GM21447 (cell line): ENCODE measurements at regions not wholly inside any gene's neighbourhood (a gene's known extent, or its start where the extent isn't known, plus 50 kb on each side); places are given as distances from the start of the nearest gene placed in this dataset.
"Not testable (repeated sequence)": the region's sequence is repeated elsewhere in the genome, so short reads cannot be mapped to it uniquely, and the experiment has no call there.

Source experiments
- ATAC-seq: cut with Tn5 transposase; IDR thresholded peaks from one replicate; pipeline ENCODE4 v1.9.1; 2021; ENCODE audit not compliant: unreplicated experiment

DNA sequence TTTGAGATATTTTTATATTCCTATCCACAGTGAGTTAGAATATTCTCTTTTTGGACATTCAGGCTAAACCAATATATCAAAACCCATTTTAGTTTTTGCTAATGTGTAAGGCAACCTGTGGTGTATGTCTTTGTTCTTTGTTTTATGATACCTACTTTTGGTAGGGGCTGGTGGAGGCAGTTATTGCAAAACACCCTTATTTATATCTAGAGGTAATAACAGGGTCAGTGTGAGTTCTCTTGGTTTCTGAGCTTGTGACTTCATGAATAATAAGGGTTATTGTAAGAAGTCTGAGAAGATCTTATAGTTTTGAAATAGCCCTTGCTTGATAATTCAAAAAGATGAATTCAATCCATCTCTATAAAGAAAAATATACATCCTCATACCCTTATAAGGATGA, 235.1 kb upstream of the LRIG3 start:
- no peak for ATAC-seq

DNA sequence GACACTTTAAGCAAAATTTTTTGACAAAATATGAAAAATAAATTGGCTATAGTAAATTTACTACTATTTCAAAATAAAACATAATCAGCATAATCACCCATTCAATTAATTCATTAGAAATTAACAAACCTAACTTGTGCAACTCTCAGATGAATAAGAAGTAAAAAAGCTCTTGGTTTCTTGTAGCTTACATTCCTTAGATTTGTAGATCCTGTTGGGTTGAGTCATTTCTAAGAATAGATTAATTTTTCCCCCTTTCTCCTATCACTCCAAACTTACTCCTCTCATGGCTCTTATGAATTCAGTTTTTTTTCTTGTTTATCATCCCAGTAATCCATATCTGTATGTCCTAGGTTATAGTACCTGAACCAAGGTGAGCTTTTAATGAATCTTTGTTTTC, 230.9 kb upstream of the LRIG3 start:
- no peak for ATAC-seq

GRCh38 chr12:59149995-59150642, 229.8 kb upstream of the LRIG3 start:
- ATAC-seq, result peak; percentile 100

- no peak for ATAC-seq
Observed at GRCh38 chr12:59147791-59148190, 227.5 kb upstream of the LRIG3 start.

DNA sequence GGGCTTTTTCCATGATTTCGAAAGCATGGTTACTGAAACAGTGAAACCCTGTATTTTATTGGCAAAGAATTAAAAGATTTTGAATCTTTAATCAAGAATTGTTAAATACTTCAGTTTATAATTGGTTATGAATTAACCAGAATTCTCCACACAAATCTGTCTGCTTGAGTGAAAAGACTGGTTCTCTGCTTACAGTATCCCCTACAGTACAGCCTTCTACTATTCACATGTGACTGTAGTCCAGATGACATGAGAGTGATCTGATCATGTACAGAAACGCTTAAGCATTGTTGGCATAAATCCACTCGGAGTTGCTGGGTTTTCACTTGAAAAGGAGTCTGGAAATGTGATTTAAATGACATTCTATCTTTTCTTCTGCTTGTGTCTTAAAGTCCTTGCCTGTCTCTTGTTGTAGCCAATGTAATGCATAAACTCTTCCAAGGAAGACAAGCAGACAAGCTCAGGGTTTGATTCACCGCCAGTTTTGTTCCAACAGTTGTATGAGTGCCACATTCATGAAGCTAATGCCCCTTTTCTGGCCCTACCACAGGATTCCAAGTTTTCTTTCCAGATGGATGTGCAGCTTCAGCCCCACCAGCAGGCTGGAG, 222.0 kb upstream of the LRIG3 start:
- ATAC-seq, result no peak

DNA sequence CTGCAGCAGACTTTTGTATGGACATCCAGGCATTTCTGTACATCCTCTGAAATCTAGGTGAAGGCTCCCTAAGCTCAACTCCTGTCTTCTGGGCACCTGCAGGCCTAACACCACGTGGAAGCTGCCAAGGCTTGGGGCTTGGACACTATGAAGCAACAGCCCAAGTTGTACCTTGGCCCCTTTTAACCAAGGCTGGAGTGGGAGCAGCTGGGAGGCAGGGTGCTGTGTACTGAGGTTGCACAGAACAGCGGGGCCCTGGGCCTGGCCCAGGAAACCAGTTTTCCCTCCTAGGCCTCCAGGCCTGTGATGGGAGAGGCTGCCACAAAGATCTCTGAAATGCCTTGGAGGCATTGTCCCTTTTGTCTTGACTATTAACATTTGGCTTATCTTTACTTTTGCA, 214.4 kb upstream of the LRIG3 start:
- no peak for ATAC-seq

GRCh38 chr12:59131462-59131861, 211.2 kb upstream of the LRIG3 start:
- ATAC-seq, result no peak

DNA sequence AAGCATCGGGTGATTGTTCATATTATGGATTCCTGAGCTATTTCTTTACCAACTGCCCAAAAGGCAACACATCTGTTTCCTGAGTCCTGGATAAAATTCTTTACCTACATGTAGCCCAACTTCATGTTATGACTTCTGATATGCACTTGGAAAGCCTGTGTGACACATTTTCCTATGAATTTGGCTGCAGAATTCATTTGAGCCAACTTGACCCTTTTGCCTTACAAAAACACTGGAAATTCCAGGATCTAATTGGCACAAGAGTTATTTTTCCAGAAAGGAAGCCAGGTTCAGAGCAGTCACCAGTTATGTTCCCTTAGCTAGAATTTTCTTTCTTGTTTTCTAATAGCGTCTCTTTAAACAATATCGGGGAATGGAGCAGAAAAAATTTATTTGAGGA, 202.5 kb upstream of the LRIG3 start:
- no peak for ATAC-seq

DNA sequence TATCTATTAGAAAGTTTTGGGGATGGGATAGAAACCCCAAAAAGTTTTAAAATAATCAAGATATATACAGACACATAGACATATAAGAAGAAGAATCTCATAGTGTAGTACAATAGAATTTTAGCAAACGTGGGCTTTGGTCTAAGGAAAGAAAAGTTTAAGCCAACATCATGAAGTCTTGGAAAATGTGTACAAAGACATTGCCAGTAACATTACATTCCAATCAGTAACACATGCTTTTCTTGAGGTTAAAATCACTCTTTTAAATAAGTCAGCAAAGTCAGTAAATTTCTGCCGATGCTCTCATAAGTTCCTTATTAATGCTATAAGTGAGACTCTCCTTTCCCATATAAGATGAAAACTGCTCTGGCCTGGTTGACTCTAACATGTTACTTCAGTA, 201.1 kb upstream of the LRIG3 start:
- ATAC-seq, result no peak

GRCh38 chr12:59119676-59120075, 199.4 kb upstream of the LRIG3 start:
- no peak for ATAC-seq

DNA sequence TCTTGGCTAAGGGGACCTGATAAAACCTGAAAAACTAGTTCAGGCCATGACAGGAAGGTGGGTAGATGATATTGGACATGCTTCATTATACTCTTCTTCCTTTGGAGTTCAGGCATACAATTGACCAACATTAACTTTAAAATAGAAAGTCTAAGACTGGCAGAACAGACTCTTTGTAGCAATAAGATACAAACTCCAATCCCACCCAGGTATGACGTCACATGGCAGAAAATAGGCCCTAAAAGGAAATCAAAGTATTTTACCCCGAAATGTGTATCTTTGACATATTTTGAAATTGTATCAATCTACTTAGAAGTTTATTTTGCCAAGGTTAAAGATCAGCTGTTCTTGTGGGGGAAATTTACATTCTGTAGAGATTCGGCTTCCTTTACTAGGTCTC, 198.1 kb upstream of the LRIG3 start:
- no peak for ATAC-seq

GRCh38 chr12:59115995-59116394, 195.7 kb upstream of the LRIG3 start:
- ATAC-seq, result no peak

DNA sequence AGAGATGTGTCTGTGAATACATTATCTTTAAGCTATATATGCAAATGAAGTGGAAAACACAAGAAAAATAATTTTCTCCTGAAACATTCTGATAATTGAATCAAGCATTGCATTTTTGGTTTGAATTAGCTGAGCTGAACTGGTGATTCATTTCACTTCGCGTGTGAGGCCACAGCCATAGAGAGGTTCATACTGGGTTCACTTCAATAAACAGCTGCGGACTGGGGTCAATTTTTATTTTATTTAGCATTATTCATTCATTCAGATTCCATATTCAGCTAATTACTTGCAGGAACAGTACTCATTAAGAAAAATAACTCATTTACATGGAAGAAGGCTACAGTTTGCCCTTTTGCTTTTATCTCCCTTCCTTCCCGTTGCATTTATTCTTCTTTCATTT, 195.2 kb upstream of the LRIG3 start:
- no peak for ATAC-seq

- peak; percentile 92 for ATAC-seq
Observed at GRCh38 chr12:59113831-59114615, 193.7 kb upstream of the LRIG3 start.

GRCh38 chr12:59111851-59112250, 191.5 kb upstream of the LRIG3 start:
- no peak for ATAC-seq

DNA sequence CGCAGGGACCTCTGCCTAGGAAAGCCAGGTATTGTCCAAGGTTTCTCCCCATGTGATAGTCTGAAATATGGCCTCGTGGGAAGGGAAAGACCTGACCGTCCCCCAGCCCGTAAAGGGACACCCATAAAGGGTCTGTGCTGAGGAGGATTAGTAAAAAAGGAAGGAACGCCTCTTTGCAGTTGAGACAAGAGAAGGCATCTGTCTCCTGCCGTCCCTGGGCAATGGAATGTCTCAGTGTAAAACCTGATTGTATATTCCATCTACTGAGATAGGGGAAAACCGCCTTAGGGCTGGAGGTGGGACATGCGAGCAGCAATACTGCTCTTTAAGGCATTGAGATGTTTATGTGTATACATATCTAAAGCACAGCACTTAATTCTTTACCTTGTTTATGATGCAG, 188.2 kb upstream of the LRIG3 start:
- not testable (repeated sequence) for ATAC-seq

DNA sequence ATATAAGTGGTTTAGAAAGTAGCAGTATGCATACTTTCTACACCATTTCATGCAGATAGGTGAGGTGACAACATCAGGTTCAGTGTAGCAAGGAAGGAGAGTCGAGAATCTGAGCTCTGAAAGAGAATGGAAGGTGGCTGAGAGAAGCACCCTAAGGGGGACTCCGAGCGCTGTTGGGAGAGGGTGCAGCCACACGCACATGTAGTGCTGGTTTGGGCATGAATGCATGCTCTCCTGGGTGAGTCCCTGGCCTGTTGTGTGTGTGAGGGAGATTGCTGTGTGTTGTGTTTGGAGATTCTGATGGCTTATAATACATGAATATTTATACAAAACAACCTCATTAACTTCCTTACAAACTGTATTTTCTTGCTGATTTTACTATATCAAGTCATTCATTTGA, 180.3 kb upstream of the LRIG3 start:
- no peak for ATAC-seq

- ATAC-seq, result no peak
Observed at GRCh38 chr12:59097876-59098275, 177.6 kb upstream of the LRIG3 start.

DNA sequence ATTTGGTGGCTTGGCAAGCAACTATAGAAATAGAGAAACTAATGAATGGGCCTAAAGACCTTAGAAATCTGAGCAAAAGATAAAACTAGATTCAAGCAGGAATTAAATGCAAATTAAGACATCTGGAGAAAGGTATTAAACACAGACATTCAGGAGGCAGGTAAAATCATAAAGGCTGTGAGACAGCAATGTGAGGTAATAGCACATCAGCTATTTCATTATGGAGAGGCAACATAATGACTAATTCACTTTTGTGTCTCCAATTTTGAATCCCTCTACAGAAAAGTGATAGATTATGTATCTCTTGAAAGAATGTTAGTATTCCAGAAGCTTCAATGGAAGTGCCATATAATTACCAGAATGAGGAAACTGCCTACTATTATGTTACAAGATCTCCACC, 175.9 kb upstream of the LRIG3 start:
- ATAC-seq, result no peak

DNA sequence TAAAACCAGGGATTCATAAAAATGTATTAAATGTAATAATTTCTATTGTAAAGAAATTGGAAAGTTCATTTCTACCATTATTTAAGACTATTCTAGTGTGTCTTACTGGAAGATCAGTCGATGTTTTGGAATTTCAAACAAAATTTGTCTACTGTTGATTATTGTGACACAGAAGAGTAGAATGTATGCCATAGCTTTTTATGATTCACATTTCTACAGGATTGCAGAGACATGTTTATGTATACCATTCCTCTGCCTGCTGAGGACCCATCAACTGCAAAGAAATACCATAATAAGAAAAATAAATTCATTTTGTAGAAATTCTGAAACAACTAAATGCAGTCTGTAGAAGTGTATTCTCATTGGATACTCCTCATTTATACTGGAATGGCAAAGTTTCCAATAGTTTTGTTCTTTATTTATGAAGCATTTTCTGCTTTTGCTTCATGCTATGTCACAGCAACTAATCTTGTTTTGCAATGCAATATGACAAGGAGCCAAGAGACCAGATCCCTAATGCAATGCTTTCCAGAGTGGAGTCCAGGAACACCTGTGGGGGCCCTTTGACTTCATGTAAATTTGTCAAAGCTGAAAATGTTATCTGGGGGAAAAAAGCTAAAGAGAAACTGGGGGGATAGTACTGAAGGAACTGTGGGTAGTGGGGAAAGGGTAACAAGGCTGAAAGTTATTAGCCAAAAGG, 172.9 kb upstream of the LRIG3 start:
- ATAC-seq, result no peak

- no peak for ATAC-seq
Observed at GRCh38 chr12:59088673-59089072, 168.4 kb upstream of the LRIG3 start.

DNA sequence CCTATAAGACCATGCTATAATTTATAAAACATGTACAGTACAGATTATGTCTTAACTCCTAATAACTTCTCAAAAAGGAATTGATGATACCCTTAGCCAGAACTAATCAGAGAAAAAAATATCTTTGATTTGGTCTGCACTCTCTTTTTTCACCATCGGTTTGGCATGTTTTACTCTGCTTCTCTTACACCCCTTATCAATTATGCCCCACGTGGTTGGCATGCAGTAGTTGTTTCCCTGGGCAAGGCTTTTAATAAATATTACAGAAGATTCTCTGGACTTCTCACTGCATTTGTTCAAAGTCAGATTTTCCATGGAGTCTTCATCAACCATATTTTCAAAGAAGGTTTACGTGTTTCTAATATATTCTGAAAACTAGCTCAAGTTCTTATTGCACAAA, 167.4 kb upstream of the LRIG3 start:
- no peak for ATAC-seq
